Erythroblast (primary cell): ENCODE measurements at regions not wholly inside any gene's neighbourhood (a gene's known extent, or its start where the extent isn't known, plus 50 kb on each side); places are given as distances from the start of the nearest gene placed in this dataset.

ENCODE experiments used
- GATA1 ChIP-seq: IDR thresholded peaks from 2 replicates; pipeline ENCODE4 v1.6.1; 2011; ENCODE audit warnings: low read depth, mild to moderate bottlenecking, control low read depth, low read length, moderate library complexity
- POLR2A ChIP-seq: IDR thresholded peaks from 2 replicates; pipeline ENCODE4 v1.6.1; 2011; ENCODE audit warnings: mild to moderate bottlenecking, low read length

GRCh38 chr1:213858581-213858980 lies 129.2 kb upstream of the PROX1 start:
- TF ChIP-seq POLR2A (no peak), GATA1 (no peak)
